ENCODE measurements at regions not wholly inside any gene's neighbourhood (a gene's known extent, or its start where the extent isn't known, plus 50 kb on each side); places are given as distances from the start of the nearest gene placed in this dataset.

DNA sequence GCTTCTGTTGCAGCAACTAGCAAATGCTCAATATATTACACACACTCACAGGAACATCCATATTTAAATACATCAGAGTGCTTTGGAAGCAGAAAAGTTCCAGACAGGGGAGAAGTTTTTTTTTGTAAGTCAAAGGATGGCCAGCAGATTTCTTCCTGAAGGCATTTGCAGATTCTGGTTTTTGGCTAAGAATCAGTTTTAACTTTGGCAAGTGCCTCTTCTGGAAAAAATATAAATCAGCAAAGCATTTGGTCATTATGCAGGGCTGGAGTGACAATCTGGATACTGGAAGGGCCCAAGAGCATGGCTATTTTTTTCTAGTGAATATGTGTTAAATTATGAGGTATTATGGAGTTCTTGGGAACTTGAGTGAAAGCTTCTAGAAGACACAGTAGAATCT lies 495.3 kb upstream of the ARPP21 start:
- no peak for TF ChIP-seq ZBTB21 (CRISPR knock-in tag; IDR thresholded peaks at IDR 0.05; ENCODE audit: borderline replicate concordance)
- TF ChIP-seq, protein P1, sequence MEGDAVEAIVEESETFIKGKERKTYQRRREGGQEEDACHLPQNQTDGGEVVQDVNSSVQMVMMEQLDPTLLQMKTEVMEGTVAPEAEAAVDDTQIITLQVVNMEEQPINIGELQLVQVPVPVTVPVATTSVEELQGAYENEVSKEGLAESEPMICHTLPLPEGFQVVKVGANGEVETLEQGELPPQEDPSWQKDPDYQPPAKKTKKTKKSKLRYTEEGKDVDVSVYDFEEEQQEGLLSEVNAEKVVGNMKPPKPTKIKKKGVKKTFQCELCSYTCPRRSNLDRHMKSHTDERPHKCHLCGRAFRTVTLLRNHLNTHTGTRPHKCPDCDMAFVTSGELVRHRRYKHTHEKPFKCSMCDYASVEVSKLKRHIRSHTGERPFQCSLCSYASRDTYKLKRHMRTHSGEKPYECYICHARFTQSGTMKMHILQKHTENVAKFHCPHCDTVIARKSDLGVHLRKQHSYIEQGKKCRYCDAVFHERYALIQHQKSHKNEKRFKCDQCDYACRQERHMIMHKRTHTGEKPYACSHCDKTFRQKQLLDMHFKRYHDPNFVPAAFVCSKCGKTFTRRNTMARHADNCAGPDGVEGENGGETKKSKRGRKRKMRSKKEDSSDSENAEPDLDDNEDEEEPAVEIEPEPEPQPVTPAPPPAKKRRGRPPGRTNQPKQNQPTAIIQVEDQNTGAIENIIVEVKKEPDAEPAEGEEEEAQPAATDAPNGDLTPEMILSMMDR (IDR thresholded peaks at IDR 0.05) = no peak
- no peak for TF ChIP-seq ZNF423 (CRISPR knock-in tag; IDR thresholded peaks at IDR 0.05)
- TF ChIP-seq CBFB (CRISPR knock-in tag; IDR thresholded peaks at IDR 0.05; ENCODE audit: low read depth) = no peak
- no peak for TF ChIP-seq ZNF263 (CRISPR knock-in tag; IDR thresholded peaks at IDR 0.05; ENCODE audit: low read depth)
- TF ChIP-seq ZNF121 (CRISPR knock-in tag; IDR thresholded peaks at IDR 0.05) = no peak
- TF ChIP-seq, protein P2, sequence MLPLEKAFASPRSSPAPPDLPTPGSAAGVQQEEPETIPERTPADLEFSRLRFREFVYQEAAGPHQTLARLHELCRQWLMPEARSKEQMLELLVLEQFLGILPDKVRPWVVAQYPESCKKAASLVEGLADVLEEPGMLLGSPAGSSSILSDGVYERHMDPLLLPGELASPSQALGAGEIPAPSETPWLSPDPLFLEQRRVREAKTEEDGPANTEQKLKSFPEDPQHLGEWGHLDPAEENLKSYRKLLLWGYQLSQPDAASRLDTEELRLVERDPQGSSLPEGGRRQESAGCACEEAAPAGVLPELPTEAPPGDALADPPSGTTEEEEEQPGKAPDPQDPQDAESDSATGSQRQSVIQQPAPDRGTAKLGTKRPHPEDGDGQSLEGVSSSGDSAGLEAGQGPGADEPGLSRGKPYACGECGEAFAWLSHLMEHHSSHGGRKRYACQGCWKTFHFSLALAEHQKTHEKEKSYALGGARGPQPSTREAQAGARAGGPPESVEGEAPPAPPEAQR (CRISPR knock-in tag; IDR thresholded peaks at IDR 0.05) = no peak
- TF ChIP-seq, protein P3, sequence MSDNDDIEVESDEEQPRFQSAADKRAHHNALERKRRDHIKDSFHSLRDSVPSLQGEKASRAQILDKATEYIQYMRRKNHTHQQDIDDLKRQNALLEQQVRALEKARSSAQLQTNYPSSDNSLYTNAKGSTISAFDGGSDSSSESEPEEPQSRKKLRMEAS (CRISPR knock-in tag; IDR thresholded peaks at IDR 0.05) = no peak
- TF ChIP-seq, protein P4, sequence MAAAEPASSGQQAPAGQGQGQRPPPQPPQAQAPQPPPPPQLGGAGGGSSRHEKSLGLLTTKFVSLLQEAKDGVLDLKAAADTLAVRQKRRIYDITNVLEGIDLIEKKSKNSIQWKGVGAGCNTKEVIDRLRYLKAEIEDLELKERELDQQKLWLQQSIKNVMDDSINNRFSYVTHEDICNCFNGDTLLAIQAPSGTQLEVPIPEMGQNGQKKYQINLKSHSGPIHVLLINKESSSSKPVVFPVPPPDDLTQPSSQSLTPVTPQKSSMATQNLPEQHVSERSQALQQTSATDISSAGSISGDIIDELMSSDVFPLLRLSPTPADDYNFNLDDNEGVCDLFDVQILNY (CRISPR knock-in tag; IDR thresholded peaks at IDR 0.05) = no peak
- TF ChIP-seq, protein P5, sequence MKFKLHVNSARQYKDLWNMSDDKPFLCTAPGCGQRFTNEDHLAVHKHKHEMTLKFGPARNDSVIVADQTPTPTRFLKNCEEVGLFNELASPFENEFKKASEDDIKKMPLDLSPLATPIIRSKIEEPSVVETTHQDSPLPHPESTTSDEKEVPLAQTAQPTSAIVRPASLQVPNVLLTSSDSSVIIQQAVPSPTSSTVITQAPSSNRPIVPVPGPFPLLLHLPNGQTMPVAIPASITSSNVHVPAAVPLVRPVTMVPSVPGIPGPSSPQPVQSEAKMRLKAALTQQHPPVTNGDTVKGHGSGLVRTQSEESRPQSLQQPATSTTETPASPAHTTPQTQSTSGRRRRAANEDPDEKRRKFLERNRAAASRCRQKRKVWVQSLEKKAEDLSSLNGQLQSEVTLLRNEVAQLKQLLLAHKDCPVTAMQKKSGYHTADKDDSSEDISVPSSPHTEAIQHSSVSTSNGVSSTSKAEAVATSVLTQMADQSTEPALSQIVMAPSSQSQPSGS (CRISPR knock-in tag; IDR thresholded peaks at IDR 0.05; ENCODE audit: borderline replicate concordance, low read depth) = no peak
- no peak for TF ChIP-seq SP1 (CRISPR knock-in tag; conservative IDR thresholded peaks at IDR 0.05)
- no peak for TF ChIP-seq JUN (CRISPR knock-in tag; IDR thresholded peaks at IDR 0.05)

All from WTC11 (cell line).